GM10266 (cell line): ENCODE measurements at regions not wholly inside any gene's neighbourhood (a gene's known extent, or its start where the extent isn't known, plus 50 kb on each side); places are given as distances from the start of the nearest gene placed in this dataset.

ENCODE experiments used
- DNase-seq: peaks from one replicate; pipeline ENCODE4 v3.0.0; 2012; ENCODE audit errors: extremely low spot score
- TF ChIP-seq, protein P1 (sequence below): IDR thresholded peaks from 2 replicates; pipeline ENCODE4 v1.5.1; 2012; ENCODE audit warnings: mild to moderate bottlenecking, low read depth; ENCODE audit not compliant: control insufficient read depth, insufficient read depth; ENCODE audit errors: missing control alignments

DNA sequence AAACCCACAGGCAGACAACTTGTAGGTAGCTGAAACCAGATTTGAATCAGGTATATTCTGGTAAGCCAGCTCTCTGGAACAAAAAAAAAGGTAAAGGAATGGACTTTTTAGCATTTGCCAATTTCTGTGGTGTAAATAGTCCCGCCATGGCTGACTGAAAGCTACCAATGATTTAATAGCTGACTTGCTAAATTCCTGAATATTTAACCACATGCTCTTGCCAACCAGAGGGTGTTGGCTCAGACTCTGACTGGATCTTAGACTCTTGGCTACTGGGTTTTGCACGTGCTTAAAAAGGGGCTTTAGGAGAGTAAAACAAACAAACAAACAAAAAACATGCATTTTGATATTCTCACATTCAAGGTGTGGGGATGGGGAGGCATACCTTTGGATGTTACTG is 600.0 kb upstream of the CDH4 start:
- TF ChIP-seq, protein P1, sequence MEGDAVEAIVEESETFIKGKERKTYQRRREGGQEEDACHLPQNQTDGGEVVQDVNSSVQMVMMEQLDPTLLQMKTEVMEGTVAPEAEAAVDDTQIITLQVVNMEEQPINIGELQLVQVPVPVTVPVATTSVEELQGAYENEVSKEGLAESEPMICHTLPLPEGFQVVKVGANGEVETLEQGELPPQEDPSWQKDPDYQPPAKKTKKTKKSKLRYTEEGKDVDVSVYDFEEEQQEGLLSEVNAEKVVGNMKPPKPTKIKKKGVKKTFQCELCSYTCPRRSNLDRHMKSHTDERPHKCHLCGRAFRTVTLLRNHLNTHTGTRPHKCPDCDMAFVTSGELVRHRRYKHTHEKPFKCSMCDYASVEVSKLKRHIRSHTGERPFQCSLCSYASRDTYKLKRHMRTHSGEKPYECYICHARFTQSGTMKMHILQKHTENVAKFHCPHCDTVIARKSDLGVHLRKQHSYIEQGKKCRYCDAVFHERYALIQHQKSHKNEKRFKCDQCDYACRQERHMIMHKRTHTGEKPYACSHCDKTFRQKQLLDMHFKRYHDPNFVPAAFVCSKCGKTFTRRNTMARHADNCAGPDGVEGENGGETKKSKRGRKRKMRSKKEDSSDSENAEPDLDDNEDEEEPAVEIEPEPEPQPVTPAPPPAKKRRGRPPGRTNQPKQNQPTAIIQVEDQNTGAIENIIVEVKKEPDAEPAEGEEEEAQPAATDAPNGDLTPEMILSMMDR = no peak
- no peak for DNase-seq

DNA sequence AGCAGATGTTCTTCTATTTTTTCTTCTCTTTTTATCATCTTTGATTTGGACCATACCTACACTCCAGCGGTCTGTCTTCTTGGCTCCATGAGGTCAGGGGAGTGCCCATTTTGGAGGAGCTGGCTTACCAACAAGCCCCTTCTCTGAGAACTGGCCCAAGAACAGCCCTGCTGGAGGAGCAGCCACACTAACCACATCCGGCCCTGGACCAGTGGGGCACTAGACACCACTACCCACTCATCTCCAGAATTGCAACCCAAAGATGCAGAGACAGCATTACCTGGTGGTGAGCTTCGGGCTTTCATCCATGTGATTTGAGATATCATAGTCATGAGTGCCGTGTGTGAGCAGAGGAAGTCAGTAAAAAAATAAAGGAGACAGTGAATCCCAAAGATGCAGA is 599.4 kb upstream of the CDH4 start:
- TF ChIP-seq, protein P1 = no peak

DNA sequence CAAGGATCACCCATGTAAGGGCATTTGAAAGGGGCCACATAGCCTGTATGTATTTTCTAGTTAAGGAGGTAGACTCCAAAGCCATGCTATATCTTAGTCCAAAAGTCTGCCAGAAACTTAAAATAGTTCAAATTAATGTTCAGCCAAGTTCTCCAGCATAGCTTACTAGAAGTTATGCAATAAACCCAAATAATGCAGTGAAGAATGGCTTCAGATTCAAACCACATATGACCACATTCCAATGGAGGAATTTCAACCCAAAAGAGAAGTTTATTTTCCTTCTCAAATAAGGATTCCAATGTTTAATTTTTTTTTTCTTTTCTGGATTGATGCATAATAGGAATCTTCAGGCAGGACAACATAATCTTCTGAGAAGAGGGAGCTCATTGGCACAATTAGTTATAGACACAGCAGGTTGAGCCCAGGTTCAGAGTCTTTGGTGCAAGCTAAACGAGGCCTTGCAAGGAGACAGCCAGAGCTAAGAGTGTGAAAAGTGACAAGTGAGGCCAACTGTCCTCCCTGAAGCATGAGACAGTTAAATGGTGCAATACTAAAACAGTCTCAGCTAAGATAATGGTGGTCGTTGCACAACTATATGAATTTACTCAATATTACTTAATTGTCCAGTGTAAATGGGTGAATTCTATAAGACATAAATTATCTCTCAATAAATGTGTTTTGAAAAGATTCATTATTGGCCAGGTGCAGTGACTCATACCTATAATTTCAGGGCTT is 598.8 kb upstream of the CDH4 start:
- DNase-seq = no peak
- TF ChIP-seq, protein P1 = no peak

More for the DNA sequence above, 599.4 kb upstream of the CDH4 start:
- DNase-seq = no peak

DNA sequence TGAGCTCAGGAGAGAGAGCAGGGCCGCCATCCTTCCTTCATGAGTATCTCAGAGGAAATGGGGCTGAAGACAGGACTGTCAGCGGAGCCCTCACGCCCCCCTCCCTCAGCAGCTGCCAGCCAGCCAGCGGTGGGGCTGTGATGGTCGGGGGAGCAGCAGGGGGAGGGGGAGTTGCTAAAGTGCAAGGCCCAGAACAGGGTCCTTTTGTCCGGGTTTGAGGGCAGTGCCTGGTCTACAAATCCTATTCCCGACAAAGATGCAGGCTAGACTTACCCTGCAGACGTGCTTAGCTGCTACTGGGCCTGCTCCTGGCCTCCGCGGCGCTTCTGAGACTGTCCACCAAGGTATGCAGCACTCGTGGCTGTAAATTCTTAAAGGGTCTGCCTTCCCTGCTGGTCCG is 593.4 kb upstream of the CDH4 start:
- DNase-seq = no peak
- TF ChIP-seq, protein P1 = no peak

DNA sequence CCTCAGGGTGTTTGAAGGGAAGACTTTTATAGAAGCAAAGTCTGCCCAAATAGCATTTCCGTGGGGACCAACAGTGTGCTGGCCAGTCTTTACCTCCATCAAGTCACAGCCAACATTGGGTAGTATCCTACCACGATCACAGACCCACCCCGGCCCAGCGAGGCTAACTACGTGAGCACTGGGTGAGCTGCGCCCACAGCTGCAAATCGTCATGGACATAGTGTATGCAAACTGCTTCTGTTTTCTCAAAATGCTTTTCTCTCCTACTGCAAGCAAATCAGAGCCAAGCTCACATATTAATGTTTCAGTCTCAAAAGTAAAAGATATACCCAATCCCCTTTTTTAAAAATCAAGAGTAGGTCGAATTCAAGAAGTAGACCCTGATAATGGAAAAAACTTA is 592.8 kb upstream of the CDH4 start:
- no peak for DNase-seq
- TF ChIP-seq, protein P1 = no peak

DNA sequence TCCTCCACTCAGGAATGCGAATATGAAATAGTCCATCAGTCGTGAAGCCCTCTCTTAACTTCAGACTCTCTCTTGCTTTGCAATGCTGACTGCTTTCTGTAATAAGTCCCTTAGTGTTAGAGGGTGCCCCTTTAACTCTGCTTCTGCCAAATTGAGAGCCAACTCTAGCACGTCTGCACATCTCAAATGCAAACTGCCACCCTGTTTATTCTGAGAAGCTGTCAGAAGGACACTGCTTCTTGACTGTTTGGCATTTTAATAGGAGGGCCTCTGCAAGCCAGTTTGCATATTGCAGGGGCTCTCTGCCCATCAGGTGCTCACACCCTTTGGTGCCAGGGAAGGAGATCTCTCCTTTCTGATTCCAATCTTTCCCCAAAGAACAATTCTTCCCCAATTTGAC is 589.8 kb upstream of the CDH4 start:
- TF ChIP-seq, protein P1 = no peak

DNA sequence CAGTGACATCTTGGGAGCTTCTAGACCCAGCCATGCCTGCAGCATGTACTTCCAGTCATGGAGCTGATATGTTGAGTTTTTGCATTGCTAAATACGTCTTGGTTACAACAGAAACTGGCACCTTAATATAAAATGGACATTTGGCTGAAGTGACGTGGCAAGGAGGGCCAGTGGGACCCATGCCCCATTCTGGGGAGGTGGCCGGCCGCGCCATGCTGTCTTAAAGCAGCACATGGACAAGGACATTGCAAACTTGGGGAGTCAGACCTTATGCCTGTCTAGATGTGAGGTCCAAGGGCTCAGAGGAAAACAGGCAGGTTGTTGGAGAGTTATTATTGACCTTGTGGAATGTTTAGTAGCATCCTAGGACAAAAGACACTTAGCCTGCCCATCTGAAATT is 588.0 kb upstream of the CDH4 start:
- no peak for DNase-seq

More for the DNA sequence above, 589.8 kb upstream of the CDH4 start:
- no peak for DNase-seq

More for the DNA sequence above, 588.0 kb upstream of the CDH4 start:
- TF ChIP-seq, protein P1 = no peak
